ENCODE measurements at regions not wholly inside any gene's neighbourhood (a gene's known extent, or its start where the extent isn't known, plus 50 kb on each side); places are given as distances from the start of the nearest gene placed in this dataset.

GRCh38 chr1:91162613-91163012 is 140.8 kb upstream of the ZNF644 start:
- Mint-ChIP-seq H3K4me1 (ENCODE audit: unreplicated experiment) (no peaks in the 10 kb centered on the region), H3K27ac (ENCODE audit: unreplicated experiment) (no peak overlapping the region), H3K9me3 (ENCODE audit: unreplicated experiment) (no peaks in the 10 kb centered on the region), H3K36me3 (ENCODE audit: unreplicated experiment) (no peaks in the 10 kb centered on the region), H3K27me3 (ENCODE audit: unreplicated experiment) (no peaks in the 10 kb centered on the region), H3K4me3 (ENCODE audit: unreplicated experiment) (no peak overlapping the region)
- no peak for DNase-seq (ENCODE audit: extremely low spot score, unreplicated experiment)
- TF ChIP-seq, protein P1, sequence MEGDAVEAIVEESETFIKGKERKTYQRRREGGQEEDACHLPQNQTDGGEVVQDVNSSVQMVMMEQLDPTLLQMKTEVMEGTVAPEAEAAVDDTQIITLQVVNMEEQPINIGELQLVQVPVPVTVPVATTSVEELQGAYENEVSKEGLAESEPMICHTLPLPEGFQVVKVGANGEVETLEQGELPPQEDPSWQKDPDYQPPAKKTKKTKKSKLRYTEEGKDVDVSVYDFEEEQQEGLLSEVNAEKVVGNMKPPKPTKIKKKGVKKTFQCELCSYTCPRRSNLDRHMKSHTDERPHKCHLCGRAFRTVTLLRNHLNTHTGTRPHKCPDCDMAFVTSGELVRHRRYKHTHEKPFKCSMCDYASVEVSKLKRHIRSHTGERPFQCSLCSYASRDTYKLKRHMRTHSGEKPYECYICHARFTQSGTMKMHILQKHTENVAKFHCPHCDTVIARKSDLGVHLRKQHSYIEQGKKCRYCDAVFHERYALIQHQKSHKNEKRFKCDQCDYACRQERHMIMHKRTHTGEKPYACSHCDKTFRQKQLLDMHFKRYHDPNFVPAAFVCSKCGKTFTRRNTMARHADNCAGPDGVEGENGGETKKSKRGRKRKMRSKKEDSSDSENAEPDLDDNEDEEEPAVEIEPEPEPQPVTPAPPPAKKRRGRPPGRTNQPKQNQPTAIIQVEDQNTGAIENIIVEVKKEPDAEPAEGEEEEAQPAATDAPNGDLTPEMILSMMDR (IDR thresholded peaks at IDR 0.05): no peak

GRCh38 chr1:91161749-91162148 is 139.9 kb upstream of the ZNF644 start:
- H3K9me3 Mint-ChIP-seq (ENCODE audit: unreplicated experiment): no peaks in the 10 kb centered on the region
- no peak overlapping the region for H3K27ac Mint-ChIP-seq (ENCODE audit: unreplicated experiment)
- TF ChIP-seq, protein P1 (IDR thresholded peaks at IDR 0.05): no peak
- no peaks in the 10 kb centered on the region for H3K36me3 Mint-ChIP-seq (ENCODE audit: unreplicated experiment)
- no peaks in the 10 kb centered on the region for H3K27me3 Mint-ChIP-seq (ENCODE audit: unreplicated experiment)
- no peak overlapping the region for H3K4me3 Mint-ChIP-seq (ENCODE audit: unreplicated experiment)
- DNase-seq (ENCODE audit: extremely low spot score, unreplicated experiment): no peak
- no peaks in the 10 kb centered on the region for H3K4me1 Mint-ChIP-seq (ENCODE audit: unreplicated experiment)

GRCh38 chr1:91161166-91161565 is 139.3 kb upstream of the ZNF644 start:
- Mint-ChIP-seq H3K27me3 (ENCODE audit: unreplicated experiment) (peaks cover 4% of the 10 kb centered on the region), H3K9me3 (ENCODE audit: unreplicated experiment) (no peaks in the 10 kb centered on the region), H3K4me3 (ENCODE audit: unreplicated experiment) (no peak overlapping the region), H3K36me3 (ENCODE audit: unreplicated experiment) (no peaks in the 10 kb centered on the region), H3K4me1 (ENCODE audit: unreplicated experiment) (no peaks in the 10 kb centered on the region), H3K27ac (ENCODE audit: unreplicated experiment) (no peak overlapping the region)
- TF ChIP-seq, protein P1 (IDR thresholded peaks at IDR 0.05): no peak
- no peak for DNase-seq (ENCODE audit: extremely low spot score, unreplicated experiment)

- TF ChIP-seq, protein P1 (IDR thresholded peaks at IDR 0.05): no peak
- Mint-ChIP-seq H3K27ac (ENCODE audit: unreplicated experiment) (no peak overlapping the region), H3K36me3 (ENCODE audit: unreplicated experiment) (no peaks in the 10 kb centered on the region), H3K9me3 (ENCODE audit: unreplicated experiment) (no peaks in the 10 kb centered on the region), H3K27me3 (ENCODE audit: unreplicated experiment) (peaks cover 9% of the 10 kb centered on the region), H3K4me3 (ENCODE audit: unreplicated experiment) (no peak overlapping the region), H3K4me1 (ENCODE audit: unreplicated experiment) (no peaks in the 10 kb centered on the region)
- DNase-seq (ENCODE audit: extremely low spot score, unreplicated experiment): no peak
Measured at GRCh38 chr1:91160363-91161075, 138.7 kb upstream of the ZNF644 start.

GRCh38 chr1:91153341-91153740 is 131.5 kb upstream of the ZNF644 start:
- H3K27me3 Mint-ChIP-seq (ENCODE audit: unreplicated experiment): peaks cover 9% of the 10 kb centered on the region
- no peaks in the 10 kb centered on the region for H3K4me1 Mint-ChIP-seq (ENCODE audit: unreplicated experiment)
- TF ChIP-seq, protein P1 (IDR thresholded peaks at IDR 0.05): no peak
- no peak overlapping the region for H3K4me3 Mint-ChIP-seq (ENCODE audit: unreplicated experiment)
- H3K36me3 Mint-ChIP-seq (ENCODE audit: unreplicated experiment): no peaks in the 10 kb centered on the region
- DNase-seq (ENCODE audit: extremely low spot score, unreplicated experiment): no peak
- H3K9me3 Mint-ChIP-seq (ENCODE audit: unreplicated experiment): no peaks in the 10 kb centered on the region
- H3K27ac Mint-ChIP-seq (ENCODE audit: unreplicated experiment): no peak overlapping the region
